ENCODE measurements at regions not wholly inside any gene's neighbourhood (a gene's known extent, or its start where the extent isn't known, plus 50 kb on each side); places are given as distances from the start of the nearest gene placed in this dataset.

DNA sequence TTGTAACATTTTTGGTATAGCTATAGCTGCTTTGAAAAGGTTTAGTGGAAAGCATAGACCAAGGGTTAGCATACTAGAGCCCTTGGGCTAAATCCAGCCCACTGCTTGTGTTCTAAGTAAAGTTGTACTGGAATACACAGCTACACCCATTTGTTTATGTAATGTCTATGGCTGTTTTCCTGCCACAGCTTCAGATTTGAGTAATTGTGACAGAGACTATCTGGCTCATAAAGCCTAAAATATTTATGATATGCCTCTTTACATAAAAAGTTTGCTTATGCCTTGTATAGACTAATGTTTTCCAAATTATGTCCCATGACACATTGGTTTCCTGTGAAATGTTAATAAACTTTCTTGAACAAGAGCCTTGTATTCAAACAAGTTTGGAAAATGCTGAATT, 234.8 kb upstream of the ATP2B1 start:
- Histone ChIP-seq H3K27ac (ENCODE audit: insufficient read depth, low read length) (no peak overlapping the region), H3K4me3 (replicated peaks in 1 of 4; ENCODE audit: control extremely low read depth in 1 of 4, insufficient read depth in 1 of 4, low read depth in 3 of 4, low read length in 4 of 4) (no peak overlapping the region), H3K4me2 (ENCODE audit: extremely low read depth, insufficient read depth, low read length) (no peak overlapping the region), H3K4me1 (ENCODE audit: control insufficient read depth, extremely low read depth, insufficient read depth, low read length) (peaks cover 9% of the 10 kb centered on the region), H3K9me3 (ENCODE audit: control insufficient read depth, insufficient read depth, low read depth, low read length) (no peaks in the 10 kb centered on the region), H3K27me3 (ENCODE audit: control insufficient read depth, insufficient read depth, low read length) (no peaks in the 10 kb centered on the region), H2AFZ (ENCODE audit: low read length) (no peak overlapping the region), H3K36me3 (ENCODE audit: control insufficient read depth, insufficient read depth, low read length) (no peaks in the 10 kb centered on the region), H3K9ac (ENCODE audit: insufficient read depth, low read length) (no peak overlapping the region), H4K20me1 (ENCODE audit: control insufficient read depth, extremely low read depth, insufficient read depth, low read length) (no peaks in the 10 kb centered on the region), H3K79me2 (ENCODE audit: control insufficient read depth, insufficient read depth, low read length) (no peaks in the 10 kb centered on the region)
- DNase-seq (ENCODE audit: low read depth in 2 of 2), result peak in 1 of 2 donors; percentile 44
- TF ChIP-seq CTCF (conservative IDR thresholded peaks at IDR 0.05 in 1 of 2, IDR thresholded peaks at IDR 0.05 in 1 of 2; ENCODE audit: low read depth in 1 of 2, low read length in 2 of 2), result no peak
- TF ChIP-seq EZH2 (IDR thresholded peaks at IDR 0.05; ENCODE audit: low read length, missing control alignments), result no peak

DNA sequence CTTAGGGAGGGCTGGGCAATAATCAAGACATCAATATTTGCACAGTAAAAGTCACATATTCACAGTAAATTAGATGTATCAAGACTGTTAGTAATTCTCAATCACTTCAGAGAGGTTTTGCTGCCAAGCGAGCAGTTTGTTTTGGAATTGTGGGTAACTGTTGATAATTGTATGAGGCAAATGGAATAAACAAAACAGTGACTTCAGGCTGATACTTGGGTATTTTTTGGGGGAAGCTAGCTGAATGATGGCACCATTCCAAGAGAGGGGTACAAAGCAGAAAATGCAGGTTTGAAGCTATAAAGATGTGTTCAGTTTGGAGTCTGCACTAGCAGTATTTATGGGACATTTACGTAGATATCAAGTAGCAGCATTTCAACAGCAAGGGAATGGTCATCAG, 232.8 kb upstream of the ATP2B1 start:
- no peak overlapping the region for H3K27ac ChIP-seq (ENCODE audit: insufficient read depth, low read length)
- peak overlapping the region; percentile 11 for H2AFZ ChIP-seq (ENCODE audit: low read length)
- no peak for TF ChIP-seq EZH2 (IDR thresholded peaks at IDR 0.05; ENCODE audit: low read length, missing control alignments)
- TF ChIP-seq CTCF (conservative IDR thresholded peaks at IDR 0.05 in 1 of 2, IDR thresholded peaks at IDR 0.05 in 1 of 2; ENCODE audit: low read depth in 1 of 2, low read length in 2 of 2), result no peak
- H4K20me1 ChIP-seq (ENCODE audit: control insufficient read depth, extremely low read depth, insufficient read depth, low read length), result no peaks in the 10 kb centered on the region
- no peaks in the 10 kb centered on the region for H3K4me1 ChIP-seq (ENCODE audit: control insufficient read depth, extremely low read depth, insufficient read depth, low read length)
- no peaks in the 10 kb centered on the region for H3K36me3 ChIP-seq (ENCODE audit: control insufficient read depth, insufficient read depth, low read length)
- no peak overlapping the region for H3K4me2 ChIP-seq (ENCODE audit: extremely low read depth, insufficient read depth, low read length)
- H3K9me3 ChIP-seq (ENCODE audit: control insufficient read depth, insufficient read depth, low read depth, low read length), result no peaks in the 10 kb centered on the region
- H3K9ac ChIP-seq (ENCODE audit: insufficient read depth, low read length), result no peak overlapping the region
- no peaks in the 10 kb centered on the region for H3K27me3 ChIP-seq (ENCODE audit: control insufficient read depth, insufficient read depth, low read length)
- no peak overlapping the region for H3K4me3 ChIP-seq (replicated peaks in 1 of 4; ENCODE audit: control extremely low read depth in 1 of 4, insufficient read depth in 1 of 4, low read depth in 3 of 4, low read length in 4 of 4)
- no peak for DNase-seq (ENCODE audit: low read depth in 2 of 2)
- no peaks in the 10 kb centered on the region for H3K79me2 ChIP-seq (ENCODE audit: control insufficient read depth, insufficient read depth, low read length)

GRCh38 chr12:89939522-89940215, 231.0 kb upstream of the ATP2B1 start:
- H3K27ac ChIP-seq (ENCODE audit: insufficient read depth, low read length), result no peak overlapping the region
- no peak overlapping the region for H3K9ac ChIP-seq (ENCODE audit: insufficient read depth, low read length)
- no peaks in the 10 kb centered on the region for H4K20me1 ChIP-seq (ENCODE audit: control insufficient read depth, extremely low read depth, insufficient read depth, low read length)
- H3K79me2 ChIP-seq (ENCODE audit: control insufficient read depth, insufficient read depth, low read length), result no peaks in the 10 kb centered on the region
- H3K4me3 ChIP-seq (replicated peaks in 1 of 4; ENCODE audit: control extremely low read depth in 1 of 4, insufficient read depth in 1 of 4, low read depth in 3 of 4, low read length in 4 of 4), result no peak overlapping the region
- no peaks in the 10 kb centered on the region for H3K4me1 ChIP-seq (ENCODE audit: control insufficient read depth, extremely low read depth, insufficient read depth, low read length)
- H3K27me3 ChIP-seq (ENCODE audit: control insufficient read depth, insufficient read depth, low read length), result no peaks in the 10 kb centered on the region
- no peak overlapping the region for H2AFZ ChIP-seq (ENCODE audit: low read length)
- no peaks in the 10 kb centered on the region for H3K36me3 ChIP-seq (ENCODE audit: control insufficient read depth, insufficient read depth, low read length)
- H3K4me2 ChIP-seq (ENCODE audit: extremely low read depth, insufficient read depth, low read length), result no peak overlapping the region
- no peaks in the 10 kb centered on the region for H3K9me3 ChIP-seq (ENCODE audit: control insufficient read depth, insufficient read depth, low read depth, low read length)
- no peak for DNase-seq (ENCODE audit: low read depth in 2 of 2)
- TF ChIP-seq CTCF (conservative IDR thresholded peaks at IDR 0.05 in 1 of 2, IDR thresholded peaks at IDR 0.05 in 1 of 2; ENCODE audit: low read depth in 1 of 2, low read length in 2 of 2), result no peak
- no peak for TF ChIP-seq EZH2 (IDR thresholded peaks at IDR 0.05; ENCODE audit: low read length, missing control alignments)
